DOHH2 (cell line): ENCODE measurements at regions not wholly inside any gene's neighbourhood (a gene's known extent, or its start where the extent isn't known, plus 50 kb on each side); places are given as distances from the start of the nearest gene placed in this dataset.

ENCODE experiments used
- H3F3A ChIP-seq: fragments of 200-600 bp; sonication (generic), shearing (Covaris generic); 2 replicates; pipeline ENCODE4 v1.6.0; 2016; ENCODE audit warnings: antibody characterized with exemption, mild to moderate bottlenecking; ENCODE audit not compliant: control insufficient read depth, insufficient read depth
- H3K27ac ChIP-seq: fragments of 200-600 bp; sonication (generic); 2 replicates; pipeline ENCODE4 v1.5.1; 2014; ENCODE audit warnings: low read depth, mild to moderate bottlenecking, low read length, moderate library complexity
- H3K27me3 ChIP-seq: fragments of 200-600 bp; sonication (generic); 2 replicates; pipeline ENCODE4 v1.6.1; 2014; ENCODE audit warnings: mild to moderate bottlenecking, low read length, mixed read lengths; ENCODE audit not compliant: control insufficient read depth
- H3K36me3 ChIP-seq: fragments of 200-600 bp; sonication (generic); 2 replicates; pipeline ENCODE4 v1.6.1; 2014; ENCODE audit warnings: mild to moderate bottlenecking, low read length, moderate library complexity, mixed read lengths; ENCODE audit not compliant: control insufficient read depth
- H3K4me1 ChIP-seq: fragments of 200-600 bp; sonication (generic); 2 replicates; pipeline ENCODE4 v1.6.1; 2014; ENCODE audit warnings: mild to moderate bottlenecking, low read length, mixed read lengths; ENCODE audit not compliant: control insufficient read depth
- H3K4me2 ChIP-seq: fragments of 200-600 bp; sonication (generic); 2 replicates; pipeline ENCODE4 v1.6.0; 2014; ENCODE audit warnings: mild to moderate bottlenecking, low read length, moderate library complexity
- H3K4me3 ChIP-seq: fragments of 200-600 bp; sonication (generic); 2 replicates; pipeline ENCODE4 v1.5.1; 2014; ENCODE audit warnings: mild to moderate bottlenecking, low read length, mixed read lengths
- H3K79me2 ChIP-seq: fragments of 200-600 bp; sonication (generic); 2 replicates; pipeline ENCODE4 v1.6.1; 2014; ENCODE audit warnings: mild to moderate bottlenecking, low read length, mixed read lengths; ENCODE audit not compliant: control insufficient read depth
- H3K9me2 ChIP-seq: fragments of 200-600 bp; sonication (generic); replicated peaks from 2 replicates; pipeline ENCODE4 v1.6.1; 2014; ENCODE audit warnings: mild to moderate bottlenecking, low read length, mixed read lengths; ENCODE audit not compliant: control insufficient read depth
- H3K9me3 ChIP-seq: fragments of 200-600 bp; sonication (generic); 2 replicates; pipeline ENCODE4 v1.6.1; 2014; ENCODE audit warnings: antibody characterized with exemption, low read length, mixed read lengths; ENCODE audit not compliant: control insufficient read depth, insufficient read depth
- H4K20me1 ChIP-seq: fragments of 200-600 bp; sonication (generic); 2 replicates; pipeline ENCODE4 v1.6.0; 2014; ENCODE audit warnings: low read depth, mild to moderate bottlenecking, antibody characterized with exemption, low read length, moderate library complexity; ENCODE audit not compliant: control insufficient read depth, insufficient read depth
- EZH2phosphoT487 ChIP-seq: fragments of 200-600 bp; sonication (generic); IDR thresholded peaks from 2 replicates; pipeline ENCODE4 v1.6.1; 2017; ENCODE audit warnings: borderline replicate concordance, mild to moderate bottlenecking, antibody characterized with exemption, low read length, moderate library complexity, mixed read lengths
- TF ChIP-seq, protein P1 (sequence below): fragments of 200-600 bp; sonication (generic); IDR thresholded peaks from one replicate; pipeline ENCODE4 v1.5.1; 2014; ENCODE audit warnings: antibody characterized with exemption, mild to moderate bottlenecking, low read depth, low read length; ENCODE audit not compliant: poor library complexity, severe bottlenecking

DNA sequence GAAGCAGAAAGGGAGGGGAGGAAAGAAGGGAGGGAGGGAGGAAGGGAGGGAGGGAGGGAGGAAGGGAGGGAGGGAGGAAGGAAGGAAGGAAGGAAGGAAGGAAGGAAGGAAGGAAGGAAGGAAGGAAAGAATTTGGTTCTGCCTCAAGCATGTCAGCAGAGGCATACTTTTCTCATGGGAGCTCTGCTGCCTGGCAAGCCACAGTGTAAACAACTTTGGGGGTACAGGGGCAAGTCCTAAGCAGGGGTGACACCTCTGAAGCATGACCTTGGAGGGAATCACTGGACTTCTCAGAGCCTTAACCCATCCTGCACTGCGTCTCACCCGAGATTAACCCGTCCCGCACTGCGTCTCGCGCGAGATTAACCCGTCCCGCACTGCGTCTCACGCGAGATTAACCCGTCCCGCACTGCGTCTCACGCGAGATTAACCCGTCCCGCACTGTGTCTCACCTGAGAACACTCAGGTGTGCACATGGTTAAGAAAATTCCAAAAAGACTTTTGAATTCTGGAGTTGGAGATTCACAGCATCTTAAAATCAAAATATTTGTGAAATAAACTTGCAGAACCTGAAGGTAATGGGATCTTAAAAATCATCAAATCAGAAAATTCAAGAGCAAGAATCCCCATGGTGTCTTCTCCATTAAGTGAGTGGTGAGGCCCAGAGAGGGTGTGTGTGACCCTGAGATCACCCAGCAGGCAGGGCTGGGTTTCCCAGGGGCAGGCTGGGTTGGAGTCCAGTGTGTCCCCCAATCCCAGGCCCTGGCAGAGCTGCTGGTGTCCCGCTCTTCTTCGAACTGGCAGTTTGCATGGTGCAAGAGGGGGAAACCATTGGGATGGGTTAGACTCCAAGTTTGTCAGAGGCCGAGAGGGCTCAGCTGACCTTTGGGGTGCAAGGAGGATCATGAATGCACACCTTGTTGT is 190.4 kb downstream of the MN1 start:
- Histone ChIP-seq H4K20me1 (no peaks in the 10 kb centered on the region), H3K27me3 (no peaks in the 10 kb centered on the region), H3K9me3 (no peaks in the 10 kb centered on the region), H3K4me1 (no peaks in the 10 kb centered on the region), H3F3A (no peaks in the 10 kb centered on the region), H3K4me2 (no peak overlapping the region), H3K79me2 (no peaks in the 10 kb centered on the region), H3K9me2 (no peaks in the 10 kb centered on the region), H3K4me3 (no peak overlapping the region), H3K27ac (no peak overlapping the region), H3K36me3 (no peaks in the 10 kb centered on the region)
- TF ChIP-seq, protein P1, sequence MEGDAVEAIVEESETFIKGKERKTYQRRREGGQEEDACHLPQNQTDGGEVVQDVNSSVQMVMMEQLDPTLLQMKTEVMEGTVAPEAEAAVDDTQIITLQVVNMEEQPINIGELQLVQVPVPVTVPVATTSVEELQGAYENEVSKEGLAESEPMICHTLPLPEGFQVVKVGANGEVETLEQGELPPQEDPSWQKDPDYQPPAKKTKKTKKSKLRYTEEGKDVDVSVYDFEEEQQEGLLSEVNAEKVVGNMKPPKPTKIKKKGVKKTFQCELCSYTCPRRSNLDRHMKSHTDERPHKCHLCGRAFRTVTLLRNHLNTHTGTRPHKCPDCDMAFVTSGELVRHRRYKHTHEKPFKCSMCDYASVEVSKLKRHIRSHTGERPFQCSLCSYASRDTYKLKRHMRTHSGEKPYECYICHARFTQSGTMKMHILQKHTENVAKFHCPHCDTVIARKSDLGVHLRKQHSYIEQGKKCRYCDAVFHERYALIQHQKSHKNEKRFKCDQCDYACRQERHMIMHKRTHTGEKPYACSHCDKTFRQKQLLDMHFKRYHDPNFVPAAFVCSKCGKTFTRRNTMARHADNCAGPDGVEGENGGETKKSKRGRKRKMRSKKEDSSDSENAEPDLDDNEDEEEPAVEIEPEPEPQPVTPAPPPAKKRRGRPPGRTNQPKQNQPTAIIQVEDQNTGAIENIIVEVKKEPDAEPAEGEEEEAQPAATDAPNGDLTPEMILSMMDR = no peak
- no peak for TF ChIP-seq EZH2phosphoT487

DNA sequence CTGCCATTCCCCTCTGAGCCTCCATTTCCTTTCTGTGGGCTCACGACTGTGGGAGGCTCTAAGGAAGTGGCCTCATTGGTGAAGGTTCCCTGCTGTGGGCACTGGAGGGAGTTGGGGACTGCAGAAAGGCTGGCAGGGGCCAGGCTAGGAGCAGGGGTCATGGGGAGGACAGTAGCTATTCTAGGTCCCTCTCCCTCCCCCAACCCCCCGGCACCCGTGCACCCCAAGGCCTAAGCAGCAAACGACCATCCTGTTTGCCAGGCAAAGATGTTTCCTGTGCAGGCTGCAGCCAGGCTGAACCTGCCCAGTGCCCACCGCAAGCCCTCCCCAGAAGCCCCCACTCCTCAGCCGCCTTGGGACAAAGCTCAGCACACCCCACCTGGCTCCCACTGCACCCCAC is 189.4 kb downstream of the MN1 start:
- no peaks in the 10 kb centered on the region for H3F3A ChIP-seq

DNA sequence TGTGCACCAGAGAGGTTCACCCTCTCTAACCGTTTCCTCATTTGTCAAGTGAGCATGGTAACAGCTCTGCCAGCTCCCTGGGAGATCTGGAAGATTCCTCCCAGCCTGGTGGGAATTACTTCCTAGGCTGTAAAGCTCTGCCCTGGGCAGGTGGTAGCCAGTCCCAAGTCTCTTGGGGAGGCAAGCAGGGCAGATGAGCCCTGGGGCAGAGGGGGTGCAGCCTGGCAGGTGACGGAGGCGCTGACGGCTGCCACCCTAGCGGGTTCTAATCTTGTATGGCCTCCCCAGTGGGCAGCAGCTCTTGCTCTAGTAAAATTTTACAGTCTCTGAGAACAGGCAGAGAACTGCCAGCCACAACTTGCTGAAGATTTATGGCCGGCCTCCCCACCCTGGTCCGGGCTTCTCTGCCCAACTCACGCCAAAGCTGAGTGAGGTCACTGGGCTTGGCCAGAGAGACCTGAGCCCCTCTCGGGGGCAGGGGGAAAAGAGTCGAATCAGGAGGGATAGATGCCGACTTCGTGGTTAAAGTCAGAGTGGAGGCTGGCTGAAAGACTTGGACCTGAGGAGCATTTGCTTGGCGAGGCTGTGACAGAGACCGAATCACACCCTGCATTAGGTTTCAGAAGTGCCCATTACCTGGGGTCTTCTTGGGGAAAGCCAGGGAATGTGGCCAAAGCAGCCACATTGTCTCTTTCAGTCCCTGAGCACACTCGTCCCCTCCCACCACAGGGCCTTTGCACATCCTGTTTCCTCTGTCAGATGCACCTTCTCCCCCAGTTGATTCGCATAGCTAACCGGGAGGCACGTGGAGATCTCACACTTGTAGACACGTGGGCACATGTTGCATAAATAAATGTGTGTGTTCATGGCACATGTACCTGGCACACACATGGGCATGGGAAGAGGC is 188.2 kb downstream of the MN1 start:
- Histone ChIP-seq H3F3A (no peaks in the 10 kb centered on the region), H3K79me2 (no peaks in the 10 kb centered on the region), H3K9me3 (no peaks in the 10 kb centered on the region), H3K36me3 (no peaks in the 10 kb centered on the region), H4K20me1 (no peaks in the 10 kb centered on the region), H3K9me2 (no peaks in the 10 kb centered on the region), H3K27ac (no peak overlapping the region), H3K4me1 (no peaks in the 10 kb centered on the region), H3K27me3 (no peaks in the 10 kb centered on the region), H3K4me2 (no peak overlapping the region), H3K4me3 (no peak overlapping the region)
- TF ChIP-seq, protein P1 = no peak
- no peak for TF ChIP-seq EZH2phosphoT487

More for the DNA sequence above, 189.4 kb downstream of the MN1 start:
- Histone ChIP-seq H3K9me3 (no peaks in the 10 kb centered on the region), H3K4me3 (no peak overlapping the region), H3K79me2 (no peaks in the 10 kb centered on the region), H4K20me1 (no peaks in the 10 kb centered on the region), H3K4me2 (no peak overlapping the region), H3K27ac (no peak overlapping the region), H3K4me1 (no peaks in the 10 kb centered on the region), H3K9me2 (no peaks in the 10 kb centered on the region), H3K36me3 (no peaks in the 10 kb centered on the region), H3K27me3 (no peaks in the 10 kb centered on the region)
- TF ChIP-seq EZH2phosphoT487 = no peak
- TF ChIP-seq, protein P1 = no peak
